ENCODE measurements at regions not wholly inside any gene's neighbourhood (a gene's known extent, or its start where the extent isn't known, plus 50 kb on each side); places are given as distances from the start of the nearest gene placed in this dataset.

- no peaks in the 10 kb centered on the region for H3K79me2 ChIP-seq (ENCODE audit: control insufficient read depth, low read length)
- no peaks in the 10 kb centered on the region for H4K20me1 ChIP-seq (ENCODE audit: control insufficient read depth, insufficient read depth, low read depth, low read length)
- H3K4me3 ChIP-seq (ENCODE audit: low read length), result no peak overlapping the region
- no peaks in the 10 kb centered on the region for H3F3A ChIP-seq (ENCODE audit: control insufficient read depth, insufficient read depth)
- no peaks in the 10 kb centered on the region for H3K4me1 ChIP-seq (ENCODE audit: control insufficient read depth, low read length)
- H3K9me2 ChIP-seq (replicated peaks; ENCODE audit: control insufficient read depth, low read length), result no peaks in the 10 kb centered on the region
- no peak overlapping the region for H3K4me2 ChIP-seq (ENCODE audit: low read length)
- no peaks in the 10 kb centered on the region for H3K9me3 ChIP-seq (ENCODE audit: control insufficient read depth, insufficient read depth, low read length)
- no peak overlapping the region for H3K27ac ChIP-seq (ENCODE audit: low read depth, low read length)
- TF ChIP-seq EZH2phosphoT487 (IDR thresholded peaks at IDR 0.05; ENCODE audit: borderline replicate concordance, low read length) (no peak), CTCF (IDR thresholded peaks at IDR 0.05; ENCODE audit: low read depth, low read length, poor library complexity, severe bottlenecking) (no peak)
- H3K36me3 ChIP-seq (ENCODE audit: control insufficient read depth, low read length), result no peaks in the 10 kb centered on the region
- peaks cover 7% of the 10 kb centered on the region for H3K27me3 ChIP-seq (ENCODE audit: control insufficient read depth, low read length)
These were observed 110.3 kb upstream of the CEP85L start for GRCh38 chr6:118761645-118762044.

- no peaks in the 10 kb centered on the region for H4K20me1 ChIP-seq (ENCODE audit: control insufficient read depth, insufficient read depth, low read depth, low read length)
- H3K4me1 ChIP-seq (ENCODE audit: control insufficient read depth, low read length), result no peaks in the 10 kb centered on the region
- H3K9me3 ChIP-seq (ENCODE audit: control insufficient read depth, insufficient read depth, low read length), result no peaks in the 10 kb centered on the region
- no peaks in the 10 kb centered on the region for H3K9me2 ChIP-seq (replicated peaks; ENCODE audit: control insufficient read depth, low read length)
- TF ChIP-seq CTCF (IDR thresholded peaks at IDR 0.05; ENCODE audit: low read depth, low read length, poor library complexity, severe bottlenecking), result no peak
- no peak for TF ChIP-seq EZH2phosphoT487 (IDR thresholded peaks at IDR 0.05; ENCODE audit: borderline replicate concordance, low read length)
- H3K27ac ChIP-seq (ENCODE audit: low read depth, low read length), result no peak overlapping the region
- no peaks in the 10 kb centered on the region for H3K79me2 ChIP-seq (ENCODE audit: control insufficient read depth, low read length)
- no peaks in the 10 kb centered on the region for H3K36me3 ChIP-seq (ENCODE audit: control insufficient read depth, low read length)
- no peak overlapping the region for H3K4me2 ChIP-seq (ENCODE audit: low read length)
- no peak overlapping the region for H3K4me3 ChIP-seq (ENCODE audit: low read length)
- no peaks in the 10 kb centered on the region for H3F3A ChIP-seq (ENCODE audit: control insufficient read depth, insufficient read depth)
- H3K27me3 ChIP-seq (ENCODE audit: control insufficient read depth, low read length), result peaks cover 7% of the 10 kb centered on the region
These were observed 107.6 kb upstream of the CEP85L start for GRCh38 chr6:118758946-118759345.

GRCh38 chr6:118755941-118756646 is 104.7 kb upstream of the CEP85L start:
- Histone ChIP-seq H3K27me3 (ENCODE audit: control insufficient read depth, low read length) (peaks cover 7% of the 10 kb centered on the region; the same call in 1 of the 2 replicates), H4K20me1 (ENCODE audit: control insufficient read depth, insufficient read depth, low read depth, low read length) (no peaks in the 10 kb centered on the region), H3K4me1 (ENCODE audit: control insufficient read depth, low read length) (no peaks in the 10 kb centered on the region), H3K9me2 (replicated peaks; ENCODE audit: control insufficient read depth, low read length) (no peaks in the 10 kb centered on the region), H3F3A (ENCODE audit: control insufficient read depth, insufficient read depth) (no peaks in the 10 kb centered on the region), H3K9me3 (ENCODE audit: control insufficient read depth, insufficient read depth, low read length) (no peaks in the 10 kb centered on the region), H3K36me3 (ENCODE audit: control insufficient read depth, low read length) (no peaks in the 10 kb centered on the region), H3K79me2 (ENCODE audit: control insufficient read depth, low read length) (no peaks in the 10 kb centered on the region), H3K4me3 (ENCODE audit: low read length) (no peak overlapping the region), H3K4me2 (ENCODE audit: low read length) (no peak overlapping the region), H3K27ac (ENCODE audit: low read depth, low read length) (no peak overlapping the region)
- no peak for TF ChIP-seq EZH2phosphoT487 (IDR thresholded peaks at IDR 0.05; ENCODE audit: borderline replicate concordance, low read length)
- no peak for TF ChIP-seq CTCF (IDR thresholded peaks at IDR 0.05; ENCODE audit: low read depth, low read length, poor library complexity, severe bottlenecking)

Data from DOHH2 (cell line).